ENCODE measurements at regions not wholly inside any gene's neighbourhood (a gene's known extent, or its start where the extent isn't known, plus 50 kb on each side); places are given as distances from the start of the nearest gene placed in this dataset.

- no peaks in the 10 kb centered on the region for H3K36me3 Mint-ChIP-seq (ENCODE audit: low read depth, unreplicated experiment)
- H3K4me1 Mint-ChIP-seq (ENCODE audit: unreplicated experiment), result no peaks in the 10 kb centered on the region
- DNase-seq (ENCODE audit: low spot score), result no peak
- H3K4me3 Mint-ChIP-seq (ENCODE audit: unreplicated experiment), result no peak overlapping the region
- no peaks in the 10 kb centered on the region for H3K9me3 Mint-ChIP-seq (ENCODE audit: unreplicated experiment)
- no peaks in the 10 kb centered on the region for H3K27me3 Mint-ChIP-seq (ENCODE audit: unreplicated experiment)
- H3K27ac Mint-ChIP-seq (ENCODE audit: unreplicated experiment), result no peak overlapping the region
- TF ChIP-seq CTCF (IDR thresholded peaks at IDR 0.05; ENCODE audit: unreplicated experiment), result no peak
These were observed 135.5 kb downstream of the RND3 start for GRCh38 chr2:150351922-150352321.

- H3K27me3 Mint-ChIP-seq (ENCODE audit: unreplicated experiment), result no peaks in the 10 kb centered on the region
- no peak overlapping the region for H3K4me3 Mint-ChIP-seq (ENCODE audit: unreplicated experiment)
- no peak for TF ChIP-seq CTCF (IDR thresholded peaks at IDR 0.05; ENCODE audit: unreplicated experiment)
- H3K27ac Mint-ChIP-seq (ENCODE audit: unreplicated experiment), result no peak overlapping the region
- DNase-seq (ENCODE audit: low spot score), result no peak
- no peaks in the 10 kb centered on the region for H3K4me1 Mint-ChIP-seq (ENCODE audit: unreplicated experiment)
- no peaks in the 10 kb centered on the region for H3K9me3 Mint-ChIP-seq (ENCODE audit: unreplicated experiment)
- no peaks in the 10 kb centered on the region for H3K36me3 Mint-ChIP-seq (ENCODE audit: low read depth, unreplicated experiment)
These were observed 137.0 kb downstream of the RND3 start for GRCh38 chr2:150350500-150350899.

DNA sequence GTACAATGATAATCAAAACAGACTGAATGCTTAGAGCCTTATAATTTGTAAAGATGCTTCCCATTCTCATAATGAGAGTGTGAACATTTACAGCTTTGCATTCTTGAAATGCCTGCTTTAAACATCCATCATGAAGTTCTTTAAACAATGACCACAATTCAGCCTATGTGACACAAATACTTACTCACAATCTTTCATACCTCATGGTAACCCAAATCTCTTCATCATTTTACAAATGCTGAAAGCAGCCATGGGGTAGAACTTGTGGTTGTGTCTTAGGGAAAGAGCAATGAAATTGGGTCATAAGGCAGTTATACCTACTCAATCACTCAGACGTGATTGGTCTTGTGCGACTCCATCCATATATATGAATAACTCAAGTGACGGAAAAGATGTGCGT lies 140.7 kb downstream of the RND3 start:
- no peak for TF ChIP-seq CTCF (IDR thresholded peaks at IDR 0.05; ENCODE audit: unreplicated experiment)
- Mint-ChIP-seq H3K36me3 (ENCODE audit: low read depth, unreplicated experiment) (no peaks in the 10 kb centered on the region), H3K4me1 (ENCODE audit: unreplicated experiment) (no peaks in the 10 kb centered on the region), H3K9me3 (ENCODE audit: unreplicated experiment) (no peaks in the 10 kb centered on the region), H3K27ac (ENCODE audit: unreplicated experiment) (no peak overlapping the region), H3K27me3 (ENCODE audit: unreplicated experiment) (no peaks in the 10 kb centered on the region), H3K4me3 (ENCODE audit: unreplicated experiment) (no peak overlapping the region)
- no peak for DNase-seq (ENCODE audit: low spot score)

- Mint-ChIP-seq H3K36me3 (ENCODE audit: low read depth, unreplicated experiment) (no peaks in the 10 kb centered on the region), H3K4me1 (ENCODE audit: unreplicated experiment) (no peaks in the 10 kb centered on the region), H3K27me3 (ENCODE audit: unreplicated experiment) (no peaks in the 10 kb centered on the region), H3K9me3 (ENCODE audit: unreplicated experiment) (no peaks in the 10 kb centered on the region), H3K4me3 (ENCODE audit: unreplicated experiment) (no peak overlapping the region), H3K27ac (ENCODE audit: unreplicated experiment) (no peak overlapping the region)
- TF ChIP-seq CTCF (IDR thresholded peaks at IDR 0.05; ENCODE audit: unreplicated experiment), result no peak
- DNase-seq (ENCODE audit: low spot score), result no peak
These were observed 145.3 kb downstream of the RND3 start for GRCh38 chr2:150341982-150342680.

DNA sequence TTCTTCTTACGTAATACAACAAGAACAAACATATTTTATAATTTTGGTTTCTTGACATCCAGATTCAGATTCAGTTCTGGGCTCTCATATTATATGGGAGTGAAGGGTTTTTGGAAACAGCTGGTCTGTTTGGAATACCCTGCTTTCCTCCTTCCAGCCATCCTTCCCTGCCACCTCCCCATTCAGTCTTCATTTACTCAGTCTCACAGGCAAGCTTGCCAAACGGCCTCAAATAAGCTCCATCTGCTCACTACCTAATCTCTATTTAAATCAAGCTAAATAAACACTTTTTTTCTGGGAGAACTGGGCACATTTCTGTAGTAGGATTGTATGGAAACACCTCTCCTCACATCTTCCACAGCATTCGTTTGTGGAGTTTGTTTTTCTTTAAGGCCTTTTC lies 147.5 kb downstream of the RND3 start:
- no peak for TF ChIP-seq CTCF (IDR thresholded peaks at IDR 0.05; ENCODE audit: unreplicated experiment)
- peaks cover 3% of the 10 kb centered on the region for H3K27me3 Mint-ChIP-seq (ENCODE audit: unreplicated experiment)
- H3K36me3 Mint-ChIP-seq (ENCODE audit: low read depth, unreplicated experiment), result no peaks in the 10 kb centered on the region
- no peaks in the 10 kb centered on the region for H3K4me1 Mint-ChIP-seq (ENCODE audit: unreplicated experiment)
- H3K9me3 Mint-ChIP-seq (ENCODE audit: unreplicated experiment), result no peaks in the 10 kb centered on the region
- no peak overlapping the region for H3K27ac Mint-ChIP-seq (ENCODE audit: unreplicated experiment)
- no peak overlapping the region for H3K4me3 Mint-ChIP-seq (ENCODE audit: unreplicated experiment)
- DNase-seq (ENCODE audit: low spot score), result no peak
